Hematopoietic multipotent progenitor cell treated with erythropoietin and hydrocortisone succinate and interleukin-3 and kit ligand, for 4 days (in vitro differentiated cells): ENCODE measurements at regions not wholly inside any gene's neighbourhood (a gene's known extent, or its start where the extent isn't known, plus 50 kb on each side); places are given as distances from the start of the nearest gene placed in this dataset.

Source experiments
- DNase-seq: peaks from one replicate; pipeline ENCODE4 v3.0.0-alpha.2; 2015

DNA sequence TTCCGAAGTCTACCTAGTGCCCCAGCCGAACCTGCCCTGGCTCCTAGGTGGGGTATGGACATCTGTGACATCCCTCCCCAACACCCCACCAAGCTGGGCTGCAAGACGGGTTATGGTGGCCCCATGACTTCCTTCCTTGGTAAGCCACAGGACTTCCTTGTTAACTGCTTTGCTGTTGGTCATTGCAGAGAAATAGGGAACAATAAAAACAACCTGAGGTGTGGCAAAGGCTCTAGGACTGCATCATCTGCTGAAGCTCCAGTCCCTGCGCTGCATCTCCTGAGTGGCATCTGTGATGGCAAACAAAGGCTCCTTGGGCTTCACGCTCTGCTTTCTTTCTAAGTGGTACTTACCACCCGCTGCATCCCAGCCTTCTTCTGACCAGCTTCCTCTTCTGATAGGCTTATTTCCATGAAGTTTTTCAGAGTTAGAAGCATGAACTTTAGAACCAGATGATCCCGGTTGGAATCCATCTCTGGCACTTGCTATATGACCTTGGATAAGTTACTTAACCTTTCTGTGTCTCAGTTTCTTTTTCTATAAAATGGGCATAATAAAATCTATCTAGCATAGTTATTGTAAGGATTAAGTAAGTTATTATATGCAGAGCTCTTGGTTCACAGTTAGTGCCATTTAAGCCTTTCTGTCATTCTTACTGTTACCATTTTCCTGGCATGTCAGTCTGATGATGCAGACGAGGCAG is 216.8 kb downstream of the RPS24 start:
- DNase-seq, result peak; percentile 87

DNA sequence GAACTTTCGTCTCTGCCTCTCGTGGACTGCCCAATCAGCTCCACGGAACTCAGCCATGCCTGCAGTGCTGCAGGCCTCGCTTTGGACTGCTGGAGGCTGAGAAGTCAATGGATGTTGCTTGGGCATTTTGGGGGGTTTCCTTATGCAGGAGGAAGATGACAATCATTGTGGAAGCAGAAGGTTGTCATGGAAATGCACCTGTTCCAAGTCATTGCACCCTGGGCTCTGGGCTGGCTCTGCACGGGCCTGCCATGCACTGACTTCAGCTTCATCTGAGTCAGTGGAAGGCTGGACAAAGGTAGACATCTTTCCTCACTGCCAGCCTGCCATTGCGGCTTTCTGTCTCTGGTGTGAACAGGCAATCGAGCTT is 217.3 kb downstream of the RPS24 start:
- DNase-seq, result no peak

DNA sequence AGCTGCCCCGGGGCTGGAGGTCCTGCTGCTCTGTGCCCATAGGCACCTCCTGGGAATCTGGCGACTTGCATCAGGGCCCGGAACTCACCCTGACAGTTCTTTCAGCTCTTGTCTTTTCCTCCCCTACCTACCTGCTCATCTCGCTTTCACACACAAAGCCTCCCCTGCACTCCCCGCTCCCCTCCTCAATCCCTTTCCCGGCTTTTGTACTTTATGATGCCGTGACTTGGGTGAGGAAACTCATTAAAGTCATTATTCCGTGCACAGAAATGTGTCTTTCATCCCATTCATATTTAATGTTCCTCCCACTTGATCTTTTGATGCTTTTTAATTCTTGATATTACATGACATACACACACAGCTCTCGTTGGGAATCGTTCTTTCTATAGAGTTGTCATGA is 218.6 kb downstream of the RPS24 start:
- DNase-seq, result no peak

DNA sequence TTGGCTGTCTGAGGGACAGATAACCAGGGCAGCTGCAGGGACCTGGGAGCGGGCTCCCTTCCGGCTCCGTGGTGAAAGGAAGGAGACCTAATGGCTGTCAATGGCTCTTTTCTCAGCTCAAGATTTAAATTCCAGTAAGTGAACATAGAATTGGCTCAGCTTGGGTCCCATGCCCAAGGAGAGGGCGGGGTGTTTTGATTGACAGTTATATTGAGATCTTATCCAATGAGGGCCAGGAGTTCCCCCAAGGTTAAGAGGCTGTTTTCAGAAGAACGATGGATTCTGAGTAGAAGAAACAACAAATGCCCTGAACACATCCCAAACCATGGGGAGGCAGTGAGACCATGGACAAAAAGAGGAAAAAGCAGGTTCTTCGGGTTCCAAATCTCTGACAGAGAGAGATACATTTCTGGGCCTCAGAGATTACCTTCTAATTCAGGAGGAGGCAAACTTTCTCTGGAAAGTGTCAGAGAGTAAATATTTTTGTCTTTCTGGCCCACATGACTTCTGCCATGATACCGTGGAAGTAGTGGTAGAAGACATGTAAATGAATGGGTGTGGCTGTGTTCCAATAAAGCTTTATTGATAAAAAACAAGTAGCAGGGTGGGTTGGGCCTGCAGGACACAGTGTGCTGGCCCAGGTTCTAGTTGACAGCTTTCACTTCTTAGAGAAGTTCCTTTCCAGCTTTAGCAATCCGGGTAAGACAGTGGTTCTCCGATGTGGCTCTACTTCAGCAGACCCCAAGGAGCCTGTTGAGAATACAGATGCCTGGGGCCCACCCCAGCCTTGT is 219.6 kb downstream of the RPS24 start:
- no peak for DNase-seq

DNA sequence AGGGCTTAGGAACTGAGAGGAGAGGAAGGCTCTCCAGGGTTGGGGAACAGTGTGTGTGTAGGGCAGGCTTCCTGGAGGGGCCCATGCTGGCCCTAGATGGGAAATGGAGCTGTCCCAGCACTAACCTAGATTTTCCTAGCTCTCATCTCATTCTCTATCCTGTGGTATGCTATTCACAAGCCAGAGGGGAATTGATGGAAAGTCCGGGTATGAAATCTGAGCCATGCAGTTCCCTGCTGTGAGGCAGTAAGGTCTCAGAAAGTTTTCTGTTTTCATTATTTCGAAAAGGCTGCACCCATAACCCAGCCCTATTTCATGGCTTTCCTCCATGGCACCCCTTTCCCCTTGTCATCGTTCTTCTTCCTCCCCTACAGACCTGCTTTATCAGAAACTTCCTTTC is 220.3 kb downstream of the RPS24 start:
- DNase-seq, result no peak

DNA sequence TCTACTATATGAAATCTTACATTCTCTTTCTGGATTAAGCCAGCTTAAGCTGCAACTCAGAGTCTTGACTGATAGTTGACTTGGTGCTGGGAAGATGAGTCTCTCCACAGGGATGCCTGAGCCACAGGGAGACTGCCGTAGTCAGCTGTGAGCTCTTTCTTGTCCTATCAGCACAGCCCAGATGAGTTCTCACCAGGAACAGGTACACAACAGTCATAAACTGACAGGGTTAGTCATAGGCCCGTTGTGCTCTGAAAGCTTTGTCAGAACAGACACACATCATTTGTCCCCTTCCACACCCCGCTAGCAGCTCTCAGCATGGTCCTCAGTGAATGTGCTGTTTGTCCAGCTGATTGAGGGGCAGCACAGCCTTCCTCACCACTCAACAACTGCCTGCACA is 221.6 kb downstream of the RPS24 start:
- DNase-seq, result no peak

DNA sequence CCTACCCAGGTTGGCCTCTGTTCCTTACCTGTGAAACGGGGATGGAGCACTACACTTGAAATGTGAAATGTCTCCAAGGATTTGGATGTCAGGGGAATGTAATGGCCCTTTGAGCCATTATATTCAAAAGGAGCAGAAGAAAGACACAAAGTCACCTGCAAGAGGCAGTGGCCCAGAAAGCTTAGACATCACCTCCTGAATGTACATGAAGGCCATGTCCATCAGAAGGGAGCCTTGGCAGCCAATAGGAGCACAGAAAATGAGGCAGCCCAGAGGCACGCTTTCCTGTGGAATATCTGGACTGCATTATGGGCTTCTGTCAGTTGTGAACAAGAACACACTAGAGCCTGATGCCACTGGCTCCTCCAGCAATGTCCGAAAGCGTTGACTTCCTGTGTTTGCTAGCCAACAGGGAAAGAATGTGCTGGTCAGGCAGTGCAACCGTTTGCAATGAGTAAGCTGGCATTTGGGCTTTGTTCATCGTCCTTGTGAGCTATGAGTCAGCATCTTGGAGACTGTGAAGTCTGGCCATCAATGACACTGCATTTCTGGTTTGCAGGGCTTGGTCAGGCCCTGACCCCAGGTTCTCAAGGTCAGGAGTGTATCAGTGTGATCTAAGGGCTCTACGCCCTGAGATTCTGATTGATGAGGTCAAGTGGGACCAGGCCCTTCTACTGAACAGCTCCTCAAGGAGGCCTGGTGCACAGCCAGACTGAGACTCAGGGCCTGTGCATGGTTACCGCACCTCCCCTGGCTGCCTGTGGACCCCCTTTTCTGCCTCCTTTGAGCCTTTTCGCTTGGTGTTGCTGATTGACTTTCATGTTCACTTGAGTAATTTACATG is 222.4 kb downstream of the RPS24 start:
- peak; percentile 73 for DNase-seq

DNA sequence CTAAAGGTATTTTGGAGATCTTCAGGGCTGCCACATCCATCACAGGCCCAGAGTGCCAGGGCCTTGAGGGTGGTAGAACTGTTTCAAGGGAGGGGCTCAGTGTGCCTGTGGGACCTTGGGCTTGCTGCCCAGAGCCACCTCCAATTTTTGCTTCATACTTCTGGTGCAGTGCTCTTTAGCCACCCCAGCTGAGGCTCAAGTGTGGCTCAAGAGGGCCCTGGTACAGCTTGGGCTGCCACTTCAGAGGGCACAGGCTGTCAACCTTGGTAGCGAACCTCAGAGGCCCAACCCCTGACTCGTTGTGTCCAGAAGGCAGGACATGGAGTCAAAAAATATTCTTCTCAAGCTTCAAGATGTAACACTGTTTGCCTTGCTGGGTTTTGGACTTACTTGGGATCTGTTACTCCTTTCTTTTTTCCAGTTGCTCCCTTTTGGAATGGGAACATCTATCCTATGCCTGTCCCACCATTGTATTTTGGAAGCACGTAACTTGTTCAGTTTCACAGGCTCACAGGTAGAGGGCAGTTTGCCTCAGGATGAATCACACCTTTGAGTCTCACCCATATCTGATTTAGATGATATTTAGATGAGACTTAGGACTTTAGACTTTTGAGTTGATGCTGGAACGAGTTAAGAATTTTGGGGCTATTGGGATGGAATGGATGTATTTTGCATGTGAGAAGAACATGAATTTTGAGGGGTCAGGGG is 224.8 kb downstream of the RPS24 start:
- DNase-seq, result no peak

DNA sequence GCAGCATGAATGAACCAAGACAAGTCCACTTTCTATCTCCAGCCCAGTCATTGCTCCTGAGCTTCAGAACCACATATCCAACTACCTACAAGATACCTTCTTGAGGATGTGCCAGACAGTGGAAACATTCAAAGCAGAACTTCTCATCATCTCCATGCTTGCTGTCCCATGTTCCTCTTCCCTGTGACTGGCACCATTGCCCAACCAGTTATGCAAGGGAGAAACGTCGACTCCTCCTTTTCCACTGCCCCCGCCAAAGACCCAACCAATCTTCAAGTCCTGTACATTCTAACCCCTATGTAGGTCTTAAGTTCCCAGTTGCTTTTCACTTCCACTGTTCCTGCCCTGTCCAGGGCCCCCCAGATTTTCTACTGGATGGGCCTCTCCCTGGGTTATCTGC is 225.7 kb downstream of the RPS24 start:
- no peak for DNase-seq

DNA sequence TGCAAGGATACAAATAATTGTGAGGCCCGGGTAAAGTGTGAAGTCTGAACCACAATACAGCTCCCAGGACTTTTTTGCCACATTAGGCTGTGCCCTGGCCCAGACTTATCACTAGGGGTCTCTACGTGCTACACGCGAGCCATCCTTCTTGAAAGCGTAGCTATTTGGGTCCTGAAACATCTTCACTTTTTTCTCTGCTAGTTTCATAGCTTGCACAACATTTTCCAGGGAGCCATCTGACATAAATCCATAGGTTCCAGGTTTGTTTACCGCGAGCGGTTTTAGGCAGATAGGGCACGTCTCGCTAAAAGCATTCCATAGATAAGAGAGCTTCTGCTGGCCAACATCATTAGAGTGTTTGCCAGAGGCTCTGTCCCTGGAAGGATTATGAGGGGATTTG is 226.5 kb downstream of the RPS24 start:
- DNase-seq, result no peak

DNA sequence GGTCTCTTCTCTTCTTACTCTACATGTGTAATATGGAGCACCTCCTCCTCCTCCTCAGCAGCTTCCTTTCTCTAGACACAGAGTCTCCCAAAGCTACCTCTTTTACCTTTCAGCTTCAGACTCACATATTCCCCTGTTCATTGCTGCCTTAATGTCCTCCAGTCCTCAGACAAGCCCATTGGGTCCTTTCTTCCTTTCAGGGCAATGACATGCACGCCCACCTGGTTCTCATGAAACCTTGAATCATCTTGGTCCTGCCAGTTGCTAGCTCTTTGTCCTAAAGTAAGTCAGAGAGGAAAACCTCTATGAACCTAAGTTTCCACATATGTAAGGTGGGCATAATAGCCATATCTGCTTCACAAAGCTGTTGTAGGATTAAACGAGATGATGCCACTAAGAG is 227.0 kb downstream of the RPS24 start:
- no peak for DNase-seq

DNA sequence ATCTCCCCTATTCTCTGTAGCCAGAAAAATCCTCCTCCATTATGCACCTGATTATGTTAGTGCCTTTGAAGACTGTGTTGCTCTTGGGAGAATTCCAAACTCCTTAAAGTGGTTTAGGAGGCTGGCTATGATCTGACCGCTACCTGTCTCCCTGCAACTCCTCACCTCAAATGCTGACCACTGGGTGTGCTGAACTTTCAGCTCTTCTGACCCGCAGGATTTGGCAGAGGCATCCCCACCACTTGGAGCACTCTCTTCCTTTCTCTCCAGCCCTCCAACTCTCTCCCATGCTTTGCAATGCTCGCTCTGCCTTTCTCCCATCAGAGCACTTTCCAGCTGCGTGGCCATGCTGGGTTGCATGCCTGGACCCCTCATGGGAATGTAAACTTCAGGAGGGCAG is 227.6 kb downstream of the RPS24 start:
- no peak for DNase-seq

DNA sequence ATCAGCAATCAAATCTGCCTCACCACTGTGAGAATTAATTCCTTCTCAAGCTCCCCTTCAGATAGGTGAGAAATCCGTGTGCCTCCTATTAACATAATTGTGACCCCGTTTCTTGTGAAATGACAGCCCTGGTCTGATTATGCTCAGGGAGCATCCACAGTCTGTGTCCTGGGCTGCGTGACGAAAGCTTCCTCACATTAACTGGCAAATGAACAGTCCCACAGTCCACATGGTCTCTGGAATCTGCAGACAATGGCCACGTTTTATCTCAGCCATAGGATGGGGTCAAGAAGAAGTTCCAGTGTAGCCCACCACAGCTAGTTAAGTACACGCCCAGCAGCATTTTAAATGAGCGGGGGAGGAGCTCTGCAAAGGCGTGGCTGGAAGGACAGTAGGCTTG is 229.2 kb downstream of the RPS24 start:
- DNase-seq, result no peak

DNA sequence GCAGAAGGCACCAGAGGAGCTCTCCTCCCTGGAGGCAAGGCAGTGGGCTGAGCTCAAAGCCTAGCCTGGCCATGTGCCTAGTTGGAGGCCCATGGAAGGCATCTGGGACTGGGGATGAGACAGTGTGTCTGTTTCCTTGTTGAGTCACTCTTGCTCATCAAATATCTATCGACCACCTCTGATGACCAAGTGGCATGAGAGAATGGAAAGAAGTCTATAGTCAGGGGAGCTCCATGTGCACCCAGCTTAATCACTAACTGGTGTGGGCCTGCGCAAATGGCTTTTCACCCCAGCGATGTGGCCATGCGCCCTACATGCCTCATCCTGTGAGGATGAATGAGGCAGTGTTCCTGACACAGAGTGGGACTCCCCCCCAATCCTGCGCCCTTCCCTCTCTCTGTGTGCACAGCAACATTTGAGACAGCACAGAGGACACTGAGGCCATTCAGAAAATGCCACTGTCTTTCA is 229.9 kb downstream of the RPS24 start:
- no peak for DNase-seq

DNA sequence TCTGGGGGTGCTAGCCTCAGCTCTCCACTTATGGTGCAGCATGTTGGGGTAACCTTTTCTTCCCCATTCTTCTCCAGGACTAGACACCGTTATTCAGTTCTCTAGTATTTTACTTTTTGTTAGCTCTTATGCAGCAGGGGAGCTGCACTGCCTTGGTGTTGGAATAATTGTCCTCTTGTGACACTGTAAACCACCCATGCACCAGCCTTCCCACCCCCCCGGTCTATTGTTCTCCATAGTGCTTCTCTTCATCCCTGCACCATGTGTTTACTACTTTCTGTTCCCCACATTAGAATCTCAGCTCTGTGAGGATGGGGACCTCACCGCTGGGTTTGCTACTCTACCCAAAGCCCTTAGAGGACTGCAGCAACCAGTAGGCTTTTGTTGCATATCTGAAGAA is 230.7 kb downstream of the RPS24 start:
- no peak for DNase-seq

DNA sequence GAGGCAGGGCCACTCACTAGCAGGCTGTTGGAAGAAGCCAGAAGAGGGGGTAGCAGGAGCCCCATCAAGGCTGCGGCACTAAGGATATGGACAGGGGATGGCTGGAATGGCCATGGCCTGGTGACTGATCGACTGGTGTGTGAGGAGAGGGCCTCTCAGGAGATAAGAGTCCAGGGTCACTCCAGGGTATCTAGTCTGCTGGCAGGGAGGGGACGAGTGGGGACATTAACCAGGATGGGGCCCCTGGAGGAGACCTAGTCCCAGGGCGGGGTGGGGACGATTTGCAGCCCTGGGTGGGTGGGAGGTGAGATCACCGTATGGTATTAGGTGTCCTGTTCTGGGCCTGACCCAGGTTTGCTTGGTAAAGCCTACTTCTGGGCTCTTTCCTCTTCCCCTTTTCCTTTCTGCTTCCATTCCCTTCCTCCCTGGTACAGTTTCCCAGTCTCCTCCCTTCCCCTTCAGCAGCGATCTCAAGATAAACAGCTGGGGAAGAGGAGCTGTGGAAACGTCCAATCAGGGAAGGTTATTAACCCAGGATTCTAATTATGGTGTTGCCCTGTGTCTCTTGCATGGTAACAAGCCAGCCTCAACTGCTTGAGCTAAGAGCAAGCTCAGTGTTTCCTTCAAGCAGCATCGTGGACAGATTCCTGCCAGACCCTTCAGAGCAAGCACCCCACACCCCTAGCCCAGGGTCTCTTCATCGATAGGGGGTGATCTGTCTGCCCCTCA is 233.2 kb downstream of the RPS24 start:
- DNase-seq, result no peak

DNA sequence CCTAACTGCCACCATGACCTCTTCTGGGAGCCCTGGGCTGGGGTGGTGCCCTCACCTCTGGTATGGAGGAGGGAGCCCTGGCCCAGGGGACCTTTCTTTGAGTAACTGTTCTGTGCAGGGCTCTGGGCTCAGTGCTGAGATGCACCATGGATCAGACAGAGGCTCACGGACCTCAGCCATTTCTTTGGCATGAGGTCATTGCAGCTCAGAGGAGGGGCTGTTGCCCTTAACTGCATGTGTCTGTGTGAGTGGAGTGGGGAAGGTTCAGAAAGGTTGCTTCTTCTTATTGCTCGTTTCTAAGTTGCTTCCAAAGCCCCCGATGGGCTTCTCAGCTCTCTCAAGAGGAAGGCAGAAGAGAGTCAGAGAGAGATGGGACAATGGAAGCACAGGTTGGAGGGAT is 233.9 kb downstream of the RPS24 start:
- no peak for DNase-seq

DNA sequence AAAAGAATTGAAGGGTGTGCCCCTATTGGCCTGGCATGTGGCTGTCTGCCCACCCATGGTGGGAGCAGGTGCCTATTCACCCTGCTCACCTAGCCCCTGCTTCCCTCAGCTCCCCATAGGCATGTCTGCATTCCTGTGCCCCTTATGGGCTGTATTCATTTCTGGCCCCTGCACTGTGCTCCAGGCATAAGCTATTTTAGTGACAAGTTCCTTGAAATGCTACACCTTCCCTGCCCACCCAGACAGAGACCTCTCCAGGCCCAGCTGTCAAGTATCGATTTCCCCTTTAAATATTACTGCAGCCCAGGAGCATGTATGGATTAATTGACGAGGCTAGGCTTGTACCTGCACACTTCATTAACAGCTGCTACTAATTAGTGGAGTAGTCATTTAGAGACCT is 235.4 kb downstream of the RPS24 start:
- DNase-seq, result no peak

DNA sequence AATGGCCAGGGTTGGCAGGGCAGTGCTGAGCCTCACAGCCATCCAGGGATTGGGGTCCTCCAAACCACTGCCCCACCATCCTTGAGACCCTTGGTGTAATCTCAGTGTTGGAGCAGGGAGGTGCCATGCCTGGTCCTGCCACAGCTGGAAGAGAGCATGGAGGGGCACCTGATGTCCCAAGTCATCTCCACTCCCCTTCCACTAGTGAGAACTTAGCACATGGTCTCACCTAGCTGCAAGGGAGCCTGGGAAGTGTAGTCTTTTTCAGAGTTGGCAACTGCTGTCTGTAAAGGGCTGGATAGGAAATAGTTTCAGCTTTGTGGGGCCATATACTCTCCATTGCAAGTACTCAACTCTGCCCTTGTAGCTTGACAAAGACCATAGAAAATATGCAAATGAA is 238.7 kb downstream of the RPS24 start:
- DNase-seq, result no peak

DNA sequence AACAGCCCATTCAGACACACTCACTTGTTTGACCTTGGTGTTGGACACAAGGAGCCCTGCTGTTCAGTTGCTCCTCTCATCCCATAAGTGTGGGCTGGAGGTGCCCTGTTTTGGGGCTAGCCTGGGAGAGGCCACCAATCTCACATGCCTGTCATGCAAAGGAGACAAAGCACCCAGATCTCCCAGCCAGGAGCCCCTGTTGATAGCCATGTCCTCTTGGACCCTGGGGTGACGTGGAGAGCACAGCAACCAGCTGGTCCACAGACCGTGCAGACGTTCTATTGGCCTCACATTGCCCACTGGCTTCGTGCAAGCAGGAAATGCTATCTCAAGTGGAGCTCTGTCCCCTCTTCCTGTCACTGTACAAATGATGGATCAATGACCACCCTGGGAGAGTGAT is 240.8 kb downstream of the RPS24 start:
- no peak for DNase-seq

DNA sequence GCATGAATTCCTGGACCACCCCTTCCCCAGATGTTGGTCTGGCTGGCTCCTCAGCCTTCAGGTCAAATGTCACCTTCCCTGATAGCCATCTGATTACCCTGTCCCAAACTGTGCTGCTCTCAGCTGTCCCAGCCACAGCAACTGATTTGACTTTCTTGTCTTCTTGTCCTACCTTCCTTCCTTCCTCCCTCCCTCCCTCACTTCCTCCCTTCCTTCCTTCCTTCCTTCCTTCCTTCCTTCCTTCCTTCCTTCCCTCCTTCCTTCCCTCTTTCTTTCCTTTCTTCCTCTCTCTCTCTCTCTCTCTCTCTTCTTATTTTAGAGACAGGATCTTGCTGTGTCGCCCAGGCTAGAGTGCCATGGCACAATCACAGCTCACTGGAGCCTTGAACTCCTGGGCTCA is 242.5 kb downstream of the RPS24 start:
- no peak for DNase-seq

DNA sequence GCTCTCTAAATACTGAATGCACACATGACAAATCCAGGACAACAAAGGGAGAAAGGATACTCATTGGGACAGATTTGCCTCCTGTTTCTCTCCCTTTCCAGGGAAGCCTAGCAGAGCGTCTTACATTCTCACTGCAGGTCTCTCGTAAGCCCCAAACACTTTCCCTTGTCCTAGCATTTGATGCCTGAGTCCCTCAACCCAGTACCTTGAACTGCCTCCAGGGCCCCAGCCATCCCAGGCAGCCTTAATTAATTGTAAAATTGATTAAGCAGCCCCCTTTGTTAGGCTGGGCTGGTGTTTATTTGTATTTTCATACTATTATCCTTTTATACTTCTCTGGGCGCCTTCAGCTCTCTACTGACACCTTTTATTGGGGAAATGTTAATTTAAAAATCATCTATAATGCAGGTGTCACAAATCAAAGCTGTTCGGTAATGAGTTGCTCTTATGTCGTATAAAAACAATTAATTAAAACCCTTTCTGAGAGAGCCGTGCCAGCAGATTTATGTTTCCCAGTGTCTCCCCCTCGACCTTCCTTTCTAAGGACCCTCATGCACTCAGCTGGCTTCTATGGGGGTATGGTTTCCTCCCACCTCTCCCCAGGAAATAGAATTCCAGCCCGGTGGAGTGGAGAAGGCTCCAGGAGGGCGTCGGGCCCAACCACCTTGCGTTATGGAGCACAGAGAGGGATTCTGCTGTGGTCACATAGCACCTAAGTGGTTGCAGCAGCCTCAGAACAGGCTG is 243.8 kb downstream of the RPS24 start:
- DNase-seq, result no peak
